ENCODE measurements at regions not wholly inside any gene's neighbourhood (a gene's known extent, or its start where the extent isn't known, plus 50 kb on each side); places are given as distances from the start of the nearest gene placed in this dataset.

- TF ChIP-seq ZNF10 (tag by site-specific recombination; IDR thresholded peaks at IDR 0.05) (no peak), ZSCAN30 (tag by site-specific recombination; IDR thresholded peaks at IDR 0.05) (no peak), ZBTB21 (tag by site-specific recombination; IDR thresholded peaks at IDR 0.05) (no peak), TCF7L2 (IDR thresholded peaks at IDR 0.05; ENCODE audit: borderline replicate concordance, low read depth, low read length) (no peak), ZNF843 (tag by site-specific recombination; IDR thresholded peaks at IDR 0.05) (no peak), EGR2 (tag by site-specific recombination; IDR thresholded peaks at IDR 0.05; ENCODE audit: low read depth) (no peak), ZNF24 (tag by site-specific recombination; IDR thresholded peaks at IDR 0.05) (no peak), TSHZ1 (tag by site-specific recombination; IDR thresholded peaks at IDR 0.05; ENCODE audit: borderline replicate concordance) (no peak), ZFP37 (tag by site-specific recombination; IDR thresholded peaks at IDR 0.05) (no peak), SETDB1 (IDR thresholded peaks at IDR 0.05; ENCODE audit: insufficient read length, low read length) (no peak)
- TF ChIP-seq, protein P1, sequence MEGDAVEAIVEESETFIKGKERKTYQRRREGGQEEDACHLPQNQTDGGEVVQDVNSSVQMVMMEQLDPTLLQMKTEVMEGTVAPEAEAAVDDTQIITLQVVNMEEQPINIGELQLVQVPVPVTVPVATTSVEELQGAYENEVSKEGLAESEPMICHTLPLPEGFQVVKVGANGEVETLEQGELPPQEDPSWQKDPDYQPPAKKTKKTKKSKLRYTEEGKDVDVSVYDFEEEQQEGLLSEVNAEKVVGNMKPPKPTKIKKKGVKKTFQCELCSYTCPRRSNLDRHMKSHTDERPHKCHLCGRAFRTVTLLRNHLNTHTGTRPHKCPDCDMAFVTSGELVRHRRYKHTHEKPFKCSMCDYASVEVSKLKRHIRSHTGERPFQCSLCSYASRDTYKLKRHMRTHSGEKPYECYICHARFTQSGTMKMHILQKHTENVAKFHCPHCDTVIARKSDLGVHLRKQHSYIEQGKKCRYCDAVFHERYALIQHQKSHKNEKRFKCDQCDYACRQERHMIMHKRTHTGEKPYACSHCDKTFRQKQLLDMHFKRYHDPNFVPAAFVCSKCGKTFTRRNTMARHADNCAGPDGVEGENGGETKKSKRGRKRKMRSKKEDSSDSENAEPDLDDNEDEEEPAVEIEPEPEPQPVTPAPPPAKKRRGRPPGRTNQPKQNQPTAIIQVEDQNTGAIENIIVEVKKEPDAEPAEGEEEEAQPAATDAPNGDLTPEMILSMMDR (tag by site-specific recombination; IDR thresholded peaks at IDR 0.05) = no peak
- TF ChIP-seq, protein P2, sequence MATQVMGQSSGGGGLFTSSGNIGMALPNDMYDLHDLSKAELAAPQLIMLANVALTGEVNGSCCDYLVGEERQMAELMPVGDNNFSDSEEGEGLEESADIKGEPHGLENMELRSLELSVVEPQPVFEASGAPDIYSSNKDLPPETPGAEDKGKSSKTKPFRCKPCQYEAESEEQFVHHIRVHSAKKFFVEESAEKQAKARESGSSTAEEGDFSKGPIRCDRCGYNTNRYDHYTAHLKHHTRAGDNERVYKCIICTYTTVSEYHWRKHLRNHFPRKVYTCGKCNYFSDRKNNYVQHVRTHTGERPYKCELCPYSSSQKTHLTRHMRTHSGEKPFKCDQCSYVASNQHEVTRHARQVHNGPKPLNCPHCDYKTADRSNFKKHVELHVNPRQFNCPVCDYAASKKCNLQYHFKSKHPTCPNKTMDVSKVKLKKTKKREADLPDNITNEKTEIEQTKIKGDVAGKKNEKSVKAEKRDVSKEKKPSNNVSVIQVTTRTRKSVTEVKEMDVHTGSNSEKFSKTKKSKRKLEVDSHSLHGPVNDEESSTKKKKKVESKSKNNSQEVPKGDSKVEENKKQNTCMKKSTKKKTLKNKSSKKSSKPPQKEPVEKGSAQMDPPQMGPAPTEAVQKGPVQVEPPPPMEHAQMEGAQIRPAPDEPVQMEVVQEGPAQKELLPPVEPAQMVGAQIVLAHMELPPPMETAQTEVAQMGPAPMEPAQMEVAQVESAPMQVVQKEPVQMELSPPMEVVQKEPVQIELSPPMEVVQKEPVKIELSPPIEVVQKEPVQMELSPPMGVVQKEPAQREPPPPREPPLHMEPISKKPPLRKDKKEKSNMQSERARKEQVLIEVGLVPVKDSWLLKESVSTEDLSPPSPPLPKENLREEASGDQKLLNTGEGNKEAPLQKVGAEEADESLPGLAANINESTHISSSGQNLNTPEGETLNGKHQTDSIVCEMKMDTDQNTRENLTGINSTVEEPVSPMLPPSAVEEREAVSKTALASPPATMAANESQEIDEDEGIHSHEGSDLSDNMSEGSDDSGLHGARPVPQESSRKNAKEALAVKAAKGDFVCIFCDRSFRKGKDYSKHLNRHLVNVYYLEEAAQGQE (tag by site-specific recombination; IDR thresholded peaks at IDR 0.05) = no peak
Measured at GRCh38 chr12:39186744-39187143, 256.2 kb downstream of the KIF21A start.

All from HEK293 (cell line).